PFSK-1 (cell line): ENCODE measurements at regions not wholly inside any gene's neighbourhood (a gene's known extent, or its start where the extent isn't known, plus 50 kb on each side); places are given as distances from the start of the nearest gene placed in this dataset.

Experiments used
- FOXP2 ChIP-seq: optimal IDR thresholded peaks from 2 replicates; pipeline ENCODE3; 2011; ENCODE audit warnings: borderline replicate concordance, control low read depth, inconsistent platforms; ENCODE audit not compliant: insufficient read depth; ENCODE audit errors: extremely low read length, extremely low read depth
- POLR2AphosphoS5 ChIP-seq: IDR thresholded peaks from 2 replicates; pipeline ENCODE4 v1.6.1; 2012; ENCODE audit warnings: low read depth, mild to moderate bottlenecking, control low read depth, low read length, moderate library complexity
- SIN3A ChIP-seq: IDR thresholded peaks from 2 replicates; pipeline ENCODE4 v1.6.1; 2012; ENCODE audit warnings: mild to moderate bottlenecking, low read length, moderate library complexity, borderline replicate concordance; ENCODE audit not compliant: insufficient read depth
- TAF1 ChIP-seq: IDR thresholded peaks from 2 replicates; pipeline ENCODE4 v1.6.1; 2012; ENCODE audit warnings: low read length, control low read depth, borderline replicate concordance; ENCODE audit not compliant: insufficient read depth
- TF ChIP-seq, protein P1 (sequence below), 2 experiments: IDR thresholded peaks; 2 replicates each; pipeline versions ENCODE4 v1.6.1 to v1.8.0; 2011 to 2012; ENCODE audit warnings: low read depth in 2 of 2, low read length in 2 of 2, control low read depth in 1 of 2, inconsistent platforms in 1 of 2, mild to moderate bottlenecking in 1 of 2, moderate library complexity in 1 of 2; ENCODE audit not compliant: insufficient read depth in 1 of 2

GRCh38 chr10:28754930-28755718 lies 77.8 kb downstream of the BAMBI start:
- TF ChIP-seq POLR2AphosphoS5 (no peak), TAF1 (no peak), FOXP2 (no peak), SIN3A (no peak)
- TF ChIP-seq, protein P1, sequence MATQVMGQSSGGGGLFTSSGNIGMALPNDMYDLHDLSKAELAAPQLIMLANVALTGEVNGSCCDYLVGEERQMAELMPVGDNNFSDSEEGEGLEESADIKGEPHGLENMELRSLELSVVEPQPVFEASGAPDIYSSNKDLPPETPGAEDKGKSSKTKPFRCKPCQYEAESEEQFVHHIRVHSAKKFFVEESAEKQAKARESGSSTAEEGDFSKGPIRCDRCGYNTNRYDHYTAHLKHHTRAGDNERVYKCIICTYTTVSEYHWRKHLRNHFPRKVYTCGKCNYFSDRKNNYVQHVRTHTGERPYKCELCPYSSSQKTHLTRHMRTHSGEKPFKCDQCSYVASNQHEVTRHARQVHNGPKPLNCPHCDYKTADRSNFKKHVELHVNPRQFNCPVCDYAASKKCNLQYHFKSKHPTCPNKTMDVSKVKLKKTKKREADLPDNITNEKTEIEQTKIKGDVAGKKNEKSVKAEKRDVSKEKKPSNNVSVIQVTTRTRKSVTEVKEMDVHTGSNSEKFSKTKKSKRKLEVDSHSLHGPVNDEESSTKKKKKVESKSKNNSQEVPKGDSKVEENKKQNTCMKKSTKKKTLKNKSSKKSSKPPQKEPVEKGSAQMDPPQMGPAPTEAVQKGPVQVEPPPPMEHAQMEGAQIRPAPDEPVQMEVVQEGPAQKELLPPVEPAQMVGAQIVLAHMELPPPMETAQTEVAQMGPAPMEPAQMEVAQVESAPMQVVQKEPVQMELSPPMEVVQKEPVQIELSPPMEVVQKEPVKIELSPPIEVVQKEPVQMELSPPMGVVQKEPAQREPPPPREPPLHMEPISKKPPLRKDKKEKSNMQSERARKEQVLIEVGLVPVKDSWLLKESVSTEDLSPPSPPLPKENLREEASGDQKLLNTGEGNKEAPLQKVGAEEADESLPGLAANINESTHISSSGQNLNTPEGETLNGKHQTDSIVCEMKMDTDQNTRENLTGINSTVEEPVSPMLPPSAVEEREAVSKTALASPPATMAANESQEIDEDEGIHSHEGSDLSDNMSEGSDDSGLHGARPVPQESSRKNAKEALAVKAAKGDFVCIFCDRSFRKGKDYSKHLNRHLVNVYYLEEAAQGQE (IDR thresholded peaks at IDR 0.05; ENCODE audit: insufficient read depth in 1 of 2, low read depth in 2 of 2, low read length in 2 of 2), result no peak
